NT2/D1 (cell line): ENCODE measurements at regions not wholly inside any gene's neighbourhood (a gene's known extent, or its start where the extent isn't known, plus 50 kb on each side); places are given as distances from the start of the nearest gene placed in this dataset.

Experiments used
- DNase-seq: peaks from one replicate; pipeline ENCODE4 v3.0.0-alpha.2; 2011; ENCODE audit warnings: low read depth, low spot score
- H3K27me3 ChIP-seq: 2 replicates; pipeline ENCODE4 v1.6.0; 2011; ENCODE audit warnings: mild to moderate bottlenecking; ENCODE audit not compliant: insufficient read length, insufficient read depth
- H3K36me3 ChIP-seq: 2 replicates; pipeline ENCODE4 v1.6.1; 2011; ENCODE audit warnings: mild to moderate bottlenecking, low read length, mixed read lengths; ENCODE audit not compliant: insufficient read depth, insufficient read length
- H3K4me1 ChIP-seq: 2 replicates; pipeline ENCODE4 v1.5.1; 2011; ENCODE audit not compliant: insufficient read depth, insufficient read length
- H3K4me3 ChIP-seq: 2 replicates; pipeline ENCODE4 v1.5.1; 2011; ENCODE audit warnings: low read depth; ENCODE audit not compliant: insufficient read length
- H3K9ac ChIP-seq: 2 replicates; pipeline ENCODE4 v1.6.0; 2011; ENCODE audit warnings: low read depth; ENCODE audit not compliant: insufficient read length
- H3K9me3 ChIP-seq: 2 replicates; pipeline ENCODE4 v1.5.1; 2011; ENCODE audit warnings: mild to moderate bottlenecking, low read length; ENCODE audit not compliant: insufficient read depth
- SUZ12 ChIP-seq: IDR thresholded peaks from 2 replicates; pipeline ENCODE4 v1.6.1; 2011; ENCODE audit not compliant: insufficient read length, insufficient read depth; ENCODE audit errors: extremely low read depth
- YY1 ChIP-seq: IDR thresholded peaks from 2 replicates; pipeline ENCODE4 v1.6.1; 2011; ENCODE audit not compliant: insufficient read length, insufficient read depth
- ZNF274 ChIP-seq: IDR thresholded peaks from 2 replicates; pipeline ENCODE4 v1.6.1; 2011; ENCODE audit warnings: mild to moderate bottlenecking, low read depth, low read length

DNA sequence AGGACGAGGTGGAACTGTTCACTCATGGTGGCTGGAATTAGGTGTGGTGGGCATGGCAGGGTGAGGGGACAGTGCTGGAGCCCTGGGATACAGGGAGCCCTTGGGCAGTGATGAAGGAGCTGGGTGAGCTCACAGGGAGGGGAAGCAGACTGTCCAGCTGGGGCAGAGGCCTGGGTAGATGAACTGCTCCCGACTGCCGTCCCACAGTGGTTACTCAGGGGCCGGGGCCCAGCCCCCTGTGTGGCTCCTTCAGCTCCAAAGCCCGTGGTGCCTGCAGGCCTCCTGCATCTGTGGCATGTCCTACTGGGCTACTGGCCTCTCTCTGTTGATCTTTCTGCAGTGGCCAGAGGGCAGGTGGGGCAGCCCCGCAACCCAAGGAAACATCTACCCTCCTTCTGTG, 661.1 kb downstream of the NPHP4 start:
- Histone ChIP-seq H3K9ac (no peak overlapping the region), H3K36me3 (no peaks in the 10 kb centered on the region), H3K4me1 (no peaks in the 10 kb centered on the region), H3K27me3 (no peaks in the 10 kb centered on the region), H3K9me3 (peaks cover 23% of the 10 kb centered on the region; the same call in 1 of the 2 replicates), H3K4me3 (no peak overlapping the region)
- TF ChIP-seq SUZ12: no peak
- no peak for TF ChIP-seq YY1
- TF ChIP-seq ZNF274: no peak
- DNase-seq: no peak

DNA sequence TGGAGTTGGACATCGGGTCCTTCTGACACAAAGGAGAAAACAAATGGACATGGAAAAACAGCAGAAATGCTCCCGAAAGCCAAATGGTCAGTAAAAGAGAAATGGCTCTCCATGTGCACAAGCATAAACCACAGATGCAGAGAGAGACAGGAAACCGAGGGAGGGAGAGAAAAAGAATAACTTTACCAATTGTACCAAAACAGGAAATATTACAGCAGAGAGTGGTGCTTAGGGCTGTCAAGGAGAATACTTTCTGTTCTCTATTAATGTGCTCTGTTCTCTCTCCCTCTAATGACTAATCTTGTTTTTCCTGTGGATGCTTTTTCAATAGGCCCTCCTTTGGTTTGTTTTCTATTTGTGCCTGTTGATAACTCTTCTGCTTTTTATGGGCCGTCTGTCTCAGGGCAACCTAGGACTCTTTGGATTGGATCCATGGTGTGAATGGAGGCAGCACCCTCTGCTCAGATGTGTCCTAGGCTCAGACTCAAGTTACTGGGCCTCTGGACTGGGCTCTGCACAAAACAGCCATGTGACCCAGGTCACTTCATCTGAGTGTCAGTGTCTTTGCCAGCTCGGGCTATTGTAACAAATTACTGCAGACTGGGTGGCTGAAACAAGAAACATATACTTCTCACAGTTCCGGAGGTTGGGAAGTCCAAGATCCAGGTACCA, 663.0 kb downstream of the NPHP4 start:
- TF ChIP-seq ZNF274: no peak
- no peak for TF ChIP-seq SUZ12
- no peak for TF ChIP-seq YY1
- no peaks in the 10 kb centered on the region for H3K27me3 ChIP-seq

DNA sequence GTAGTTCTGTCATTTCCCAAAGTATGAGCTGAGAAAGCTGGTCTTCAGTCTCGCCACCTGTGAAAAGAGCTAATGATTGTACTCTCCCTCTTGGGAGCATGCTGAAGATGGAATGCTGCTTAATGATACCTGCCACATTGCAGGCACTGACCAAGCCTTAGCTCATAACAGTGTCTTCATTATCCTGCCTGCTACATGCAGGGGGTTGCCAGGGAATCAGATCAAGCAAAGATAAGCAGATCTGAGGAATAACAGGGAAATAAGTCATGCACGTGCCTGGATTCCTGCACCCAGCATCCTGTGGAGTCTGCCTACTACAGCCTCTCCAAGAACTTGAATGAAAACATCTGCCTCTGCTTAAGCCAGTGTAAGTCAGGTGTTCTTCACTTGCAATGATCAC, 667.3 kb downstream of the NPHP4 start:
- Histone ChIP-seq H3K9me3 (peaks cover 25% of the 10 kb centered on the region; the same call in 1 of the 2 replicates), H3K4me3 (no peak overlapping the region), H3K27me3 (no peaks in the 10 kb centered on the region), H3K4me1 (no peaks in the 10 kb centered on the region), H3K9ac (no peak overlapping the region), H3K36me3 (no peaks in the 10 kb centered on the region)
- no peak for DNase-seq
- no peak for TF ChIP-seq YY1
- no peak for TF ChIP-seq SUZ12
- no peak for TF ChIP-seq ZNF274

More for the DNA sequence above, 663.0 kb downstream of the NPHP4 start:
- Histone ChIP-seq H3K4me1 (no peaks in the 10 kb centered on the region), H3K4me3 (no peak overlapping the region), H3K9ac (no peak overlapping the region), H3K36me3 (no peaks in the 10 kb centered on the region), H3K9me3 (peaks cover 25% of the 10 kb centered on the region; the same call in 1 of the 2 replicates)
- DNase-seq: no peak

GRCh38 chr1:5318143-5318816, 663.9 kb downstream of the AJAP1 start:
- Histone ChIP-seq H3K4me3 (no peak overlapping the region), H3K4me1 (no peaks in the 10 kb centered on the region), H3K9me3 (no peaks in the 10 kb centered on the region), H3K36me3 (no peaks in the 10 kb centered on the region), H3K9ac (no peak overlapping the region), H3K27me3 (no peaks in the 10 kb centered on the region)
- TF ChIP-seq ZNF274 (no peak), SUZ12 (no peak), YY1 (no peak)
- no peak for DNase-seq

GRCh38 chr1:5317391-5317790, 663.0 kb downstream of the AJAP1 start:
- Histone ChIP-seq H3K4me1 (no peaks in the 10 kb centered on the region), H3K4me3 (no peak overlapping the region), H3K36me3 (no peaks in the 10 kb centered on the region), H3K27me3 (no peaks in the 10 kb centered on the region), H3K9me3 (no peaks in the 10 kb centered on the region), H3K9ac (no peak overlapping the region)
- DNase-seq: no peak
- TF ChIP-seq SUZ12: no peak
- no peak for TF ChIP-seq YY1

DNA sequence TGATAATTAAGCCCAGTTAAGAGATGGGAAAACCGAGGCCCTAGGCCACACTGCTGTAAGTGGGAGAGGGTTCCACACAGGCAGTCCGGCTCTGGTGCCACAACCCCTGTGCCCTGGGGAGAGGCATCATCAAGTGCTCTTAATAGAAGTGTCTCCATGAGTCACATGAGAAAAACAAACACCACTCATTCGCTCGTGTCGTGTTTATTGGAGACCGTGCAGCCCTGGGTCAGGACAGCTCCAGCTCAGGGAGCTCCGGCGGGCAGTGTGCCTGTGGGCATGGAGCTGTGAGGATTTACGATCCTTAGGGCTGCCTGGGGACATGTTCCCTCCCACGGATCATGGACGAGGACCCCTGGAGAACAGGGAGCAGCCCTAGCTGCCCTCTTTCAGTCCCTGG, 658.5 kb downstream of the AJAP1 start:
- H3K27me3 ChIP-seq: no peaks in the 10 kb centered on the region
- H3K4me3 ChIP-seq: no peak overlapping the region
- DNase-seq: no peak
- TF ChIP-seq ZNF274 (no peak), YY1 (no peak)
- no peak overlapping the region for H3K9ac ChIP-seq
- peaks cover 5% of the 10 kb centered on the region for H3K4me1 ChIP-seq
- no peaks in the 10 kb centered on the region for H3K36me3 ChIP-seq
- no peaks in the 10 kb centered on the region for H3K9me3 ChIP-seq

- H3K9ac ChIP-seq: no peak overlapping the region
Observed at GRCh38 chr1:5312293-5312674, 657.9 kb downstream of the AJAP1 start.

More at GRCh38 chr1:5312293-5312674, 657.9 kb downstream of the AJAP1 start:
- no peaks in the 10 kb centered on the region for H3K27me3 ChIP-seq
- peaks cover 5% of the 10 kb centered on the region for H3K4me1 ChIP-seq
- no peak for DNase-seq
- TF ChIP-seq ZNF274: no peak
- TF ChIP-seq YY1: no peak
- TF ChIP-seq SUZ12: no peak
- no peaks in the 10 kb centered on the region for H3K9me3 ChIP-seq
- no peak overlapping the region for H3K4me3 ChIP-seq
- H3K36me3 ChIP-seq: no peaks in the 10 kb centered on the region
